ENCODE measurements at regions not wholly inside any gene's neighbourhood (a gene's known extent, or its start where the extent isn't known, plus 50 kb on each side); places are given as distances from the start of the nearest gene placed in this dataset.

- no peak for DNase-seq
Measured at GRCh38 chr16:6160303-6160702, 1062.7 kb upstream of the EEF2KMT start.

DNA sequence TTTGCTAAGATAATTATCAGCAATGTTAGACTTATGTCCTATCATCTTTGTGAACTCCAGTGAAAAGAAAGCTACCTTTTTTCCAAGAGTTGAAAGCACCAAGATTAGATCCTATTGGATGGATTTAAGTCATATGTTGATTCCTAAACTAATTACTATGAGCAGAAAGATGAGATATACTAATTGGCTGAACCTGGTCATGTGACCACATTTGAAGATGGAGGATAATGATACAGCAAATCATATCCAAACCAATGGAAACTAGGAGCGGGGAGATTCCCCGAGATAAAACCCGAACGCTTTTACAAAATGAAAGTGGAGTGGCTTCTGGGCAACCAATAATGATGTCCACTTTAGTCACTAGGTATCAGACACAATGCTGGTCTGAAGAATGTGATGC lies 1060.2 kb upstream of the EEF2KMT start:
- no peak for DNase-seq

GRCh38 chr16:6155271-6155670 lies 1057.7 kb upstream of the EEF2KMT start:
- no peak for DNase-seq

- no peak for DNase-seq
Measured at GRCh38 chr16:6153901-6154300, 1056.3 kb upstream of the EEF2KMT start.

GRCh38 chr16:6149031-6149430 lies 1051.4 kb upstream of the EEF2KMT start:
- DNase-seq = no peak

DNA sequence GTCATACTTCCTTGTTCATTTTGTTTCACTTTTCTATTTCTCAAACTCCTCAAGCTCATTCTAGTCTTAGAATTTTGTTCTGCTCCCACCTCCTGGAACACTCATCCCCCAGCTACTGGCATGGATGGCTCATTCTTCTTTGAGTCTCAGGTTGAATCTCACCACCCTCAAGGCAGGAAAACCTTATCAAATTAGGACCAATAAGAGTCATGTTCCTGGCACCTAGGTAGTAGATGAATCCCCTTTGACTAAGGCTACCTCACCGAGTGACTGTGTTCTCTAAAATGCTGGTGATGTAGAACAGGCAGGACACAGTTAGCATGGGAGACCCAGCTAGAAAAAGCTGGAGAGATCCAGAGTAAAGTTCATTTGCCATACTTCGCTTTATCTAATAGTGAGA lies 1050.8 kb upstream of the EEF2KMT start:
- DNase-seq = no peak

DNA sequence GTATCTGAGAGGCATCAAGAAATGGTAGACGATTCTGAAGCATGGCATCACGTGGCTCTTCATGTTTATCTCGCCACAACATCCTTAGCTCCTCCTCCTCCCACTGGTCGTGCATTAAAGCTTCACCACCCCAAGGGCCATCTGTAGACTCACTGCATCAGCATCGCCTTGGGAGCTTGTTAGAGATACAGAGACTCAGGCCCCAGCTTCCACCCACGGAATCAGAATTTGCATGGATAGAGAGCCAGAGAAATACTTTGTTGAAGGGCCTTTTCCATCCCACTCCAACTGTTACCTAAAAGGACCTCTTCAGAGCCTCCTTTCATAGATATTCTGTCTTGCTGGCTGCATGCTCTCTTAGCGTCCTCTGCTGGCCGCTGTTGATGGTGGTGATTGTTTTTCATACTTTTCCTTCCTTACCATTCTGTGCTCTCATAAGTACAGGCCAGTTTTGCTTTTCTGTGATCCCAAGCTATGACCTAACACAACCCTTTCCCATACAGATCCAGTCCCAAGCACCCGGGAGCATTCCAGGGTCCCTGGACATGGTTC lies 1049.4 kb upstream of the EEF2KMT start:
- DNase-seq = no peak

GRCh38 chr16:6146356-6146755 lies 1048.8 kb upstream of the EEF2KMT start:
- no peak for DNase-seq

GRCh38 chr16:6144463-6144862 lies 1046.9 kb upstream of the EEF2KMT start:
- no peak for DNase-seq

DNA sequence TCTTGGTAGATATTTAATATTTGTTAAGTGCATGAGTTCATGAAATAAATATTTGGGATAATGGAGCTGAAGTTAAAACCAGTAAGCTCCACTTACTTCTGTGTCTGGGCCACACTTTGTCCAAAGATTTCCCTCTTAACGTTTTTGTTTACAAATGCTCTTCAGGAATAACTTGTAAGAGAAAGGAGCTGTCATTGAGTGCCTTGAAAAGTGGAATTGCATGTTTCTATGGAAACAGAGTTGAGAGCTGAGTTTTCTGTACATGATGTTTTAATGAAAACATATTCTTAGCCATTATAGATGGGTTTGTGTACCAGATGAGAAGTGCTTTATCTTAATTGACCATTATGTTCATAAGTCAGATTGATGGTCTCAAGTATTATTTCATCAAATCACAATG lies 1045.4 kb upstream of the EEF2KMT start:
- DNase-seq = no peak

GRCh38 chr16:6133009-6133557 lies 1035.5 kb upstream of the EEF2KMT start:
- no peak for DNase-seq

- no peak for DNase-seq
Measured at GRCh38 chr16:6132121-6132520, 1034.5 kb upstream of the EEF2KMT start.

GRCh38 chr16:6131526-6132050 lies 1034.0 kb upstream of the EEF2KMT start:
- DNase-seq = peak; percentile 0

DNA sequence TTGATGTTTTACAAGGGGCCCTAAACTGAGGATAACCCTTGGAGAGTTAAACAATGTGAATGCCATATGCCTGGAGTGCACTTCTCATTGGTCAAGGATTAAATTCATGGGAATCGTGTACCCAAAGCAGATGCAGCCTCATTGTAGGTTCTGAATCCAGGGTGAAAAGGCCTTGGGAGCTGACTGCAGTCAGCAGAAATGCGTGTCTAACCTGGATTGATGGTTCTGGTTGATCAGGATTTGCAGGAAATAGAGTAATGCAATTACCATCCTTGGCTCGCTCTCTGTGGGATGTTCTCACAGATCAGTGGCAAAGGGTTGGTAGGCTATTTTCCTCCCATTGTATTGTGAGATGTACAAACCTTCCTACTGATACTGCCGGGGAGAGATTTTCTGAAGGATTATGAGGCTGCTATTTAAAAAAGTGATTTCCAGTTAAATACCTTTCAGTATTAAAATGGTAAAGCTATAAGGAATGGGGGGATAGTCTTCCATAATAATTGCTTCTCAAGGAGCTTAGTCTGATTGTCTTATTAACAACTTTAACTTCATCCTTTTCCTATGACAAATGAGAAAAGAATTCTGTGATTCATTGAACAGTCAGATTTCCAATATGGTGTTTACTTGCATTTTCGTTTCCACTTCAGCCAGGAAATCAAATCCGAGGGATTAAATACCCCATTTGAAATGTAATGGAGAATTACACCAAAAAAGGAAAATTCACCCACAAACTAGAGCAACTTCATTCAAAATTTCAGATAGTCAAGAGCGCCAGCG lies 1028.1 kb upstream of the EEF2KMT start:
- no peak for DNase-seq

DNA sequence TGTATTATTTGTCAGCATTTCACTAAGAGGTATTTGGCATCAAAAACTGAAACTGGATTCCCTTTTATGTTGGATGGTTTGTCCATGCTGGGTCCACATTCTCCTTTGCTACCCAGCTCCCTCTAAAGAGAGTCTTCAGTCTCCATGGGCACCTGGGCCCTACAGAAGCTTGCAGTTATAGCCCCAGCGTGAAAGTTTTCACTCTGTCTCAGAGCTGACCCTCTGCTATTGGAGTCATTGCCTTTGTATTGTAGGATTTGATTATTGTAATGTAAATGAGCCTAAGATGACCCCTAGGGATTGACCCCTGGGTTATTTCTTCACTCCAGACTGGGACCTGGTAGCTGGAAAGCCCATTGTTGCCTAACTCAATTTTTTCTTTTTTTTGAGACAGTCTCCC lies 1026.5 kb upstream of the EEF2KMT start:
- no peak for DNase-seq

- no peak for DNase-seq
Measured at GRCh38 chr16:6122401-6122800, 1024.8 kb upstream of the EEF2KMT start.

DNA sequence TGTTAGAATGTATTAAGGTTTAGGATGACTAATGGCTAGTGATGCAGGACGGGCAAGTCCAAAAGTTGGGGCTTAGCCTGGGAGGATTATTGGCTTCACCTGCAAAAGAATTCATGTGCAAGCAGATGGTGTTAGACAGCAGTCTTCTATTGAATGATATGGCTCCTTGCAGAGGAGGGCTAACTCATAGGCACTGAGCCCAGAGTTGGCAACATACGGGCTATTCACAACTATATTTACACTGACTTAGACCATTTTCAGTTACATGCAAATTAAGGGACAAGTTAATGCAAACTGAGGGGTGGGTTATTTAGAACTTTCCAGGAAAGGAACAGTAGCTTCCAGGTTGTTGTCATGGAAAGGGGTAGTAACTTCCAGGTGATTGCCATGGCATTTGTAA lies 1017.1 kb upstream of the EEF2KMT start:
- no peak for DNase-seq

DNA sequence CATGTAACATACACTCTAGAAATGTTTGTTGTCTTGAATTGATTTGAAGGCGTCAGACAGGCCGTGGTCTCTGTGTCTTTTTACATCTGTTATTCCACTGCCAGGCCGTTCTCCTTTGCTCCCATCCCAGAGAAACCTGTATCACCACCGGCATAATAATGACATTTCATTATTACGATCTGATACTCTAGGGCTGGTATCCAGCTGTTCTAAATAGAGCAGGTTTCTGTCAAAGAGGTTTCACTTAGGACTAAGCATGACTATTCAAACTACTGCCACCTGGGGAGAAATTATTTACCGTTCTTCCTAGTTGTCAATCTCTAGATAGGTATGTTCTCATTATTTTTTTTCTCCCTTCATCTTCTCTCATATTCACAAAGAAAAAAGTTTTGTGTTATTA lies 1016.2 kb upstream of the EEF2KMT start:
- no peak for DNase-seq

DNA sequence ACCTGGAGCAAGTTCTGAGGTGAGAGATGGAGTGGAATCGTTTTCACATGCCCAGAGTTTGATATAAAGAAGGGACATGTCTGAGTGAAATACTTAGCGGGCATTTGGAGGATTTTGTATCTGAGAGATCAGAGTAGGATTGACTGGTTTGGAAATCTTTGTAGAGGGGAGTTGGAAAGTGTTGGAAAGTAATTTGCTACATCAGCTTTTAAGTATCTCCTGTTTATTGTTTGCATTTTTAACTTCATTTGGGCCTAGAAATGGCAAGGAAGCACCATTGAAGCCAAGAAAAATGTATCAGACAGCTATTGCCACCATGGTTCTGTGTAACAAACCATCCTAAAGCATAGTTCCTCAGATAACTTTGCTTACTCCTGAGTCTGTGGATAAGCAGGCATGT lies 1015.1 kb upstream of the EEF2KMT start:
- no peak for DNase-seq

DNA sequence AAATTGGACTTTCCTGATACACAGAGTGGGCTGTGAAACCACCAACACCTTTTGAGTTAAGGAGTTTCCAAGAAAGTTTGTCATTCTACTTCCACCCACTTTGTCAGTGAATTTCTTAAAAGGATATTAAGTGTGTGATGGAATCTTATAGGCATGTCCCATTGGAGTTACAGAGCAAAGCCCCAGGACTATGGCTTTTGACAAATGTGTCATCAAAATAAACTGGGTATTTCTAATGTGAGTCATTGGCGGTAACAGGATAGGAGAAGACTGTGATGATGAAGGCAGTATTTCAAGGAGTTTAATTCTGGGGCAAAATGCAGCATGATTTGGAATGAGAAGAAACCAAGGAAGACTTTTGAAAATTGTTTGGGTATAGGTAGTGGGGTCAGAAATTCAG lies 1013.8 kb upstream of the EEF2KMT start:
- no peak for DNase-seq

GRCh38 chr16:6110346-6110745 lies 1012.8 kb upstream of the EEF2KMT start:
- no peak for DNase-seq

GRCh38 chr16:6106061-6106460 lies 1008.5 kb upstream of the EEF2KMT start:
- DNase-seq = no peak

DNA sequence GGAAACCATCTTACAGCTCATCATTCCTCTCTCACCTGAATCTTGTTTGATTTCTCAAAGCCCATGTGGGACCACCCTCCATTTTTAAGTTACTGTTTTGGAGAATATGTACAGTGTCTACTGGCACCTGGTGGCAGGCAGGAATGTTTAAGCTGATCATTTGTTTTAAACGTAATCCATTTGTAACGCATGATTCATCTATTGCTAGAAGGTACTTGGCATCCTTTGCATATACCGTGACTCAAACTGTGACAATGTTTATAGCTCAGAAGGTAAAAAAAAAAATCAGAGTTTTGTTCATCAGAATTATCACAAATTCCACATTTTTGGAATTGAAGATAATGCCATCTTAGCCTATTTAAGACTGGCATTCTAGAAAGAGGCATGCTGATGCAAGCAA lies 1007.5 kb upstream of the EEF2KMT start:
- no peak for DNase-seq

GRCh38 chr16:6104428-6104827 lies 1006.8 kb upstream of the EEF2KMT start:
- no peak for DNase-seq

GRCh38 chr16:6103561-6103960 lies 1006.0 kb upstream of the EEF2KMT start:
- no peak for DNase-seq
